Liver (tissue), 8 donors: ENCODE measurements at regions not wholly inside any gene's neighbourhood (a gene's known extent, or its start where the extent isn't known, plus 50 kb on each side); places are given as distances from the start of the nearest gene placed in this dataset.

Experiments used
- DNase-seq: peaks from one replicate; pipeline ENCODE4 v3.0.0-alpha.2; 2017; ENCODE audit warnings: low spot score
- H3K27ac ChIP-seq, 2 donors: one replicate each; pipeline ENCODE4 v1.7.0; 2013; ENCODE audit warnings: inconsistent platforms in 2 of 2, low read length in 2 of 2, control low read depth in 1 of 2, low read depth in 1 of 2, mild to moderate bottlenecking in 1 of 2
- H3K27me3 ChIP-seq, 4 donors: one replicate each; pipeline versions ENCODE4 v1.6.1 to v1.7.0; 2013; ENCODE audit warnings: low read length in 3 of 4, inconsistent platforms in 1 of 4, mild to moderate bottlenecking in 1 of 4, moderate library complexity in 1 of 4; ENCODE audit not compliant: control insufficient read depth in 4 of 4, insufficient read depth in 4 of 4
- H3K36me3 ChIP-seq, 4 donors: one replicate each; pipeline versions ENCODE4 v1.6.1 to v1.7.0; 2013; ENCODE audit warnings: low read length in 3 of 4, mild to moderate bottlenecking in 3 of 4, low read depth in 1 of 4, moderate library complexity in 1 of 4; ENCODE audit not compliant: control insufficient read depth in 4 of 4, insufficient read depth in 3 of 4
- H3K4me1 ChIP-seq, 4 donors: one replicate each; pipeline versions ENCODE4 v1.6.1 to v1.7.0; 2013; ENCODE audit warnings: low read length in 3 of 4, mild to moderate bottlenecking in 3 of 4, moderate library complexity in 1 of 4; ENCODE audit not compliant: control insufficient read depth in 4 of 4, insufficient read depth in 4 of 4
- H3K4me3 ChIP-seq, 3 donors: one replicate each; pipeline versions ENCODE4 v1.6.1 to v1.7.0; 2013; ENCODE audit warnings: low read length in 3 of 3, control low read depth in 1 of 3, low read depth in 1 of 3, mild to moderate bottlenecking in 1 of 3
- H3K9ac ChIP-seq, 2 donors: one replicate each; pipeline ENCODE4 v1.7.0; 2013; ENCODE audit warnings: low read length in 2 of 2, mild to moderate bottlenecking in 2 of 2, moderate library complexity in 2 of 2, control low read depth in 1 of 2, low read depth in 1 of 2
- H3K9me3 ChIP-seq, 4 donors: one replicate each; pipeline versions ENCODE4 v1.6.1 to v1.7.0; 2013; ENCODE audit warnings: low read length in 3 of 4; ENCODE audit not compliant: control insufficient read depth in 4 of 4
- EGR1 ChIP-seq, 2 donors: IDR thresholded peaks; 2 replicates each; pipeline ENCODE4 v1.6.1; 2016 to 2018; ENCODE audit warnings: antibody characterized with exemption in 2 of 2, low read depth in 2 of 2
- FOXA1 ChIP-seq: IDR thresholded peaks from 2 replicates; pipeline ENCODE4 v1.6.1; 2016; ENCODE audit warnings: antibody characterized with exemption
- FOXA2 ChIP-seq: IDR thresholded peaks from 2 replicates; pipeline ENCODE4 v1.6.1; 2016; ENCODE audit warnings: antibody characterized with exemption
- GABPA ChIP-seq, 2 donors: IDR thresholded peaks in 1 of 2; conservative IDR thresholded peaks in 1 of 2; 2 replicates each; pipeline ENCODE4 v1.6.1; 2016; ENCODE audit warnings: antibody characterized with exemption in 2 of 2, mild to moderate bottlenecking in 1 of 2, moderate library complexity in 1 of 2
- HNF4A ChIP-seq, 2 donors: conservative IDR thresholded peaks; 2 replicates each; pipeline ENCODE4 v1.6.1; 2016; ENCODE audit warnings: antibody characterized with exemption in 2 of 2, mild to moderate bottlenecking in 2 of 2
- HNF4G ChIP-seq: IDR thresholded peaks from 2 replicates; pipeline ENCODE4 v1.6.1; 2016; ENCODE audit warnings: antibody characterized with exemption
- JUND ChIP-seq, 2 donors: IDR thresholded peaks; 2 replicates each; pipeline ENCODE4 v1.6.1; 2016; ENCODE audit warnings: antibody characterized with exemption in 2 of 2
- NR2F2 ChIP-seq: IDR thresholded peaks from 2 replicates; pipeline ENCODE4 v1.6.1; 2016; ENCODE audit warnings: antibody characterized with exemption
- RAD21 ChIP-seq, 2 donors: IDR thresholded peaks; 2 replicates each; pipeline ENCODE4 v1.6.1; 2016; ENCODE audit warnings: antibody characterized with exemption in 2 of 2, mild to moderate bottlenecking in 2 of 2
- RXRA ChIP-seq, 2 donors: IDR thresholded peaks; 2 replicates each; pipeline ENCODE4 v1.6.1; 2017 to 2018; ENCODE audit warnings: antibody characterized with exemption in 2 of 2, mild to moderate bottlenecking in 1 of 2
- TAF1 ChIP-seq: conservative IDR thresholded peaks from 2 replicates; pipeline ENCODE4 v1.6.1; 2016; ENCODE audit warnings: antibody characterized with exemption, mild to moderate bottlenecking
- YY1 ChIP-seq: IDR thresholded peaks from 2 replicates; pipeline ENCODE4 v1.6.1; 2016; ENCODE audit warnings: antibody characterized with exemption, mild to moderate bottlenecking
- WGBS: extraction: QIAGEN DNeasy Blood & Tissue Kit; methylation state at CpG from one replicate; pipeline ENCODE4 v1.1.7; 2013; 5-methylcytosine and 5-hydroxymethylcytosine counted together
- TF ChIP-seq, protein P1 (sequence below): IDR thresholded peaks from 2 replicates; pipeline ENCODE4 v1.6.1; 2016; ENCODE audit warnings: antibody characterized with exemption
- TF ChIP-seq, protein P2 (sequence below): IDR thresholded peaks from 2 replicates; pipeline ENCODE4 v1.6.1; 2016; ENCODE audit warnings: antibody characterized with exemption
- TF ChIP-seq, protein P3 (sequence below): IDR thresholded peaks from 2 replicates; pipeline ENCODE4 v1.6.1; 2016; ENCODE audit warnings: antibody characterized with exemption, mild to moderate bottlenecking
- TF ChIP-seq, protein P4 (sequence below): fragments of 150-350 bp; IDR thresholded peaks from 2 replicates; pipeline ENCODE4 v1.5.1; 2017; ENCODE audit warnings: improper control_type of control experiment, low read depth, low read length; ENCODE audit not compliant: missing input control
- donor health status: healthy.
- donor health status: healthy.
- donor health status: healthy.
- donor health status: healthy.
- donor health status: healthy.

DNA sequence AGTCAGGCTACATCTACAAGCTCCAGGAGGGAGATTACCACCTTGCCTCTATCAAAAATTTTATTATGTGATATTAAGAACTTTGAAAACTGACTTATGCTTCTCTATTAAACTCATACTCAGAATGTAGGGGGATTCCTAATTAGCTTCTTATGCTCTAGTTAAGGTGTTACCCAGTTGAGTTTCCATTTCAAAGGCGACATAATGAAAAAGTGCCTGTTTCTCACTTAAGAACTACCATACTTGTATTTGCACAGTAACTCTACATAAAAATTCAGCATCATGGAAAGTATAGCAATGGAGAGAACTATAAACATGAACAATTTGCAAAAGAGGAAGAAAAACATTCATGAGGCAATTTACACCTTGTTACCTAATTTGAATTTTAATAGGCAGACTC lies 739.1 kb downstream of the ZPLD1 start:
- Histone ChIP-seq H3K4me3 (no peak overlapping the region), H3K36me3 (no peaks in the 10 kb centered on the region), H3K4me1 (no peaks in the 10 kb centered on the region), H3K27me3 (no peaks in the 10 kb centered on the region), H3K9me3 (no peaks in the 10 kb centered on the region), H3K27ac (no peak overlapping the region), H3K9ac (no peak overlapping the region)
- TF ChIP-seq FOXA2 = no peak
- TF ChIP-seq, protein P1, sequence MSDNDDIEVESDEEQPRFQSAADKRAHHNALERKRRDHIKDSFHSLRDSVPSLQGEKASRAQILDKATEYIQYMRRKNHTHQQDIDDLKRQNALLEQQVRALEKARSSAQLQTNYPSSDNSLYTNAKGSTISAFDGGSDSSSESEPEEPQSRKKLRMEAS = no peak
- WGBS = 89% methylated on average over 1 of the region's 1 CpG
- no peak for DNase-seq

DNA sequence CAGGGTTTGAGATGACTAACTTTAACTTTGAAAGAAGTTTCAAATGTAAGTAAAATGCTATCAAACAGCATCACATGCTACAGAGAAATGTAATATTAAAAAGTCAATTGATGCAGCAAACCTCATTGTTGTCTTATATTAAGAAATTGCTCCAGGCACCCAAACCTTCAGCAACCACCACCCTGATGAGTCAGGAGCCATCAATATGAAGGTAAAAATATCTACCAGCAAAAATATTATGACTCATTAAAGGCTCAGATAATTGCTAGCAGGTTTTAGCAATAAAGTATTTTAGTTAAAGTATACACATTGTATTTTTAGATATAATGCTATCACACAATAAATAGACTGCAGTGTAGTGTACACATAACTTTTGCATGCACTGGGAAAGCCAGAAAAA lies 746.3 kb downstream of the ZPLD1 start:
- Histone ChIP-seq H3K27me3 (no peaks in the 10 kb centered on the region), H3K9me3 (peaks cover 0 to 2% (median 0%) of the 10 kb centered on the region in 4 donors), H3K9ac (no peak overlapping the region), H3K27ac (no peak overlapping the region), H3K4me3 (no peak overlapping the region), H3K36me3 (no peaks in the 10 kb centered on the region), H3K4me1 (no peaks in the 10 kb centered on the region)
- TF ChIP-seq GABPA (IDR thresholded peaks at IDR 0.05 in 1 of 2, conservative IDR thresholded peaks at IDR 0.05 in 1 of 2) (no peak), RXRA (IDR thresholded peaks at IDR 0.05) (no peak), HNF4A (conservative IDR thresholded peaks at IDR 0.05) (no peak), RAD21 (IDR thresholded peaks at IDR 0.05) (no peak), JUND (IDR thresholded peaks at IDR 0.05) (no peak), TAF1 (no peak), NR2F2 (no peak), FOXA2 (no peak), FOXA1 (no peak), HNF4G (no peak), YY1 (no peak), EGR1 (IDR thresholded peaks at IDR 0.05; ENCODE audit: low read depth in 2 of 2) (no peak)
- TF ChIP-seq, protein P2, sequence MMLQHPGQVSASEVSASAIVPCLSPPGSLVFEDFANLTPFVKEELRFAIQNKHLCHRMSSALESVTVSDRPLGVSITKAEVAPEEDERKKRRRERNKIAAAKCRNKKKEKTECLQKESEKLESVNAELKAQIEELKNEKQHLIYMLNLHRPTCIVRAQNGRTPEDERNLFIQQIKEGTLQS = no peak
- TF ChIP-seq, protein P3, sequence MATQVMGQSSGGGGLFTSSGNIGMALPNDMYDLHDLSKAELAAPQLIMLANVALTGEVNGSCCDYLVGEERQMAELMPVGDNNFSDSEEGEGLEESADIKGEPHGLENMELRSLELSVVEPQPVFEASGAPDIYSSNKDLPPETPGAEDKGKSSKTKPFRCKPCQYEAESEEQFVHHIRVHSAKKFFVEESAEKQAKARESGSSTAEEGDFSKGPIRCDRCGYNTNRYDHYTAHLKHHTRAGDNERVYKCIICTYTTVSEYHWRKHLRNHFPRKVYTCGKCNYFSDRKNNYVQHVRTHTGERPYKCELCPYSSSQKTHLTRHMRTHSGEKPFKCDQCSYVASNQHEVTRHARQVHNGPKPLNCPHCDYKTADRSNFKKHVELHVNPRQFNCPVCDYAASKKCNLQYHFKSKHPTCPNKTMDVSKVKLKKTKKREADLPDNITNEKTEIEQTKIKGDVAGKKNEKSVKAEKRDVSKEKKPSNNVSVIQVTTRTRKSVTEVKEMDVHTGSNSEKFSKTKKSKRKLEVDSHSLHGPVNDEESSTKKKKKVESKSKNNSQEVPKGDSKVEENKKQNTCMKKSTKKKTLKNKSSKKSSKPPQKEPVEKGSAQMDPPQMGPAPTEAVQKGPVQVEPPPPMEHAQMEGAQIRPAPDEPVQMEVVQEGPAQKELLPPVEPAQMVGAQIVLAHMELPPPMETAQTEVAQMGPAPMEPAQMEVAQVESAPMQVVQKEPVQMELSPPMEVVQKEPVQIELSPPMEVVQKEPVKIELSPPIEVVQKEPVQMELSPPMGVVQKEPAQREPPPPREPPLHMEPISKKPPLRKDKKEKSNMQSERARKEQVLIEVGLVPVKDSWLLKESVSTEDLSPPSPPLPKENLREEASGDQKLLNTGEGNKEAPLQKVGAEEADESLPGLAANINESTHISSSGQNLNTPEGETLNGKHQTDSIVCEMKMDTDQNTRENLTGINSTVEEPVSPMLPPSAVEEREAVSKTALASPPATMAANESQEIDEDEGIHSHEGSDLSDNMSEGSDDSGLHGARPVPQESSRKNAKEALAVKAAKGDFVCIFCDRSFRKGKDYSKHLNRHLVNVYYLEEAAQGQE = no peak
- TF ChIP-seq, protein P4, sequence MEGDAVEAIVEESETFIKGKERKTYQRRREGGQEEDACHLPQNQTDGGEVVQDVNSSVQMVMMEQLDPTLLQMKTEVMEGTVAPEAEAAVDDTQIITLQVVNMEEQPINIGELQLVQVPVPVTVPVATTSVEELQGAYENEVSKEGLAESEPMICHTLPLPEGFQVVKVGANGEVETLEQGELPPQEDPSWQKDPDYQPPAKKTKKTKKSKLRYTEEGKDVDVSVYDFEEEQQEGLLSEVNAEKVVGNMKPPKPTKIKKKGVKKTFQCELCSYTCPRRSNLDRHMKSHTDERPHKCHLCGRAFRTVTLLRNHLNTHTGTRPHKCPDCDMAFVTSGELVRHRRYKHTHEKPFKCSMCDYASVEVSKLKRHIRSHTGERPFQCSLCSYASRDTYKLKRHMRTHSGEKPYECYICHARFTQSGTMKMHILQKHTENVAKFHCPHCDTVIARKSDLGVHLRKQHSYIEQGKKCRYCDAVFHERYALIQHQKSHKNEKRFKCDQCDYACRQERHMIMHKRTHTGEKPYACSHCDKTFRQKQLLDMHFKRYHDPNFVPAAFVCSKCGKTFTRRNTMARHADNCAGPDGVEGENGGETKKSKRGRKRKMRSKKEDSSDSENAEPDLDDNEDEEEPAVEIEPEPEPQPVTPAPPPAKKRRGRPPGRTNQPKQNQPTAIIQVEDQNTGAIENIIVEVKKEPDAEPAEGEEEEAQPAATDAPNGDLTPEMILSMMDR = no peak
- DNase-seq = no peak
